ENCODE measurements at regions not wholly inside any gene's neighbourhood (a gene's known extent, or its start where the extent isn't known, plus 50 kb on each side); places are given as distances from the start of the nearest gene placed in this dataset.
A peak's percentile ranks its signal among the peaks of the same experiment; 100 is the strongest.

DNA sequence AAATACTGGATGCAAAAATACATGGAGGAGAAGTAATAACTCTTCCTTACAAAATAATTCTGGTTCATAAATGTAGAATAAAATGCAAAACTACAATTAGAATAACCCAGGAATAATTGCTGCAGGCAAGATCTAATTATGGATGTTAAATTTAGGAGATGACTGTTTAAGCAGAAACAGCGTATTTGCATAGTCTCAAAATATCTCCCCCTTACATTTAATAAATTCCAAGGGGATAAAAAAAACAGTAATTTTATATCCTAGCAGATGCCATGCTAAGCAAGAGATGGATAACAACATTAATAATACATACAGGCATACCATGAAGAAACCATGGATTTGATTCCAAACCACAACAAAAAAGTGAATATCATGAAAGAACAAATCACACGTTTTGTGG is 1253.1 kb upstream of the MIR17HG start:
- no peak for DNase-seq

DNA sequence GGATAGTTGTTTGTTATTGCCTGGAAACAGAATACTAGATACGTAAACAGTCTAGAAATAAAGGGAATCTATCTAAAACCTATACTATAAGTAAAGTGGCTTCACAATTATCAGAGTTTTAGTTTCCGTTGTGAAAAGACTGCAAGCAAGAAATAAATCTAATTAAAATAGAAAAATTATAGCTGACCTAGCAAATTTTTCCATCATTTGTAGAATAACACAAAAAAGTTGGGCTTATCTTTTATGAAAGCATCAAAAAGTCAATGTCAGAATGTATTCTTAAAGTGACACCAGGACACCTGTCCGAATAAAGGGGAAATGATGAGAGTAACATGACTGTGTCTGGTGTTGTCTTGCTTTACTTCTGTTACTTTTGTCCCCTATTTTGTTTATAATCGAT is 1248.9 kb upstream of the MIR17HG start:
- DNase-seq, result no peak

DNA sequence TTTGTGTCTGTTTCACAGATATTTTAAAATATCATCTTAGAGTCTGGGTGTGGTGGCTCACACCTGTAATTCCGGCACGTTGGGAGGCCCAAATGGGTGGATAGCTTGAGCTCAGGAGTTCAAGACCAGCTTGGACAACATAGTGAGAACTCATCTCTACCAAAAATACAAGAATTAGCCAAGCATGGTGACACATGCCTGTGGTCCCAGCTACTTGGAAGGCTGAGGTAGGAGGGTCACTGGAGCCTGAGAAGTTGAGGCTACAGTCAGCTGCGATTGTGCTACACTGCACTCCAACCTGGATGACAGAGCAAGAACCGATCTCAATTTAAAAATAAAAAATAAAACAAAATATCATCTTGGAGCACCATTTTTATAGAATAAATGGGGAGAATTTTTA is 1247.6 kb upstream of the MIR17HG start:
- no peak for DNase-seq

DNA sequence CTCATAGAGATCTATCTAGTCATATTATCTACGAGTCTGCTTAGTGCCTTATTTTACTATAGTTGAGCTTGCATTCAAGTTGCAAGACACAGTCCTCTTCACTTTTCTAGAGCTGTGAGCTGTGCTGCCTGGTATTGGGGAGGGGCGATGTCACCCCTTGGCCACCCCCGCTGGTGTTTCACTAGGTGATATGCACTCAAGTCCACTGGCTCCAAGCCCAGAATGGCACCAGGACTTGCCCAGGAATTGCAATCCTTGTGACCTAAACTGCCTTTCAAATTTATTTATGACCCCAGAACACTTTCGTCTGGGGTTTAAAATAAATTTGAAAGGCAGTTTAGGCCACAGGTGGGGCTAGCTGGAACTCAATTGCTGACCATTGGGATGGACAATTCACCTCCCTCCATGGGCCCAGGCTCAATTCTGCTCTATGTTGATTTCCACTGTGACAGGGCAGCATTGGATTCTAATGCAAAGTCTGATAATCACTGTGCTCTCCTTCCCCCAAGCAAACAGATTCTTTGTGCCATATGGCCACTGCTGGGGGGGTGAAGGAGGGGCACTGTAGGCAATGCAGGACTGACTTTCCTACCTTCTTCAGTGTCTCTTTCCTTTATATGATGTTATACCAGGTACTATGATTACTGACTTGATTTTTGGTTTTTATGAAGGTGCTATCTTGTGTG is 1244.2 kb upstream of the MIR17HG start:
- DNase-seq, result no peak

DNA sequence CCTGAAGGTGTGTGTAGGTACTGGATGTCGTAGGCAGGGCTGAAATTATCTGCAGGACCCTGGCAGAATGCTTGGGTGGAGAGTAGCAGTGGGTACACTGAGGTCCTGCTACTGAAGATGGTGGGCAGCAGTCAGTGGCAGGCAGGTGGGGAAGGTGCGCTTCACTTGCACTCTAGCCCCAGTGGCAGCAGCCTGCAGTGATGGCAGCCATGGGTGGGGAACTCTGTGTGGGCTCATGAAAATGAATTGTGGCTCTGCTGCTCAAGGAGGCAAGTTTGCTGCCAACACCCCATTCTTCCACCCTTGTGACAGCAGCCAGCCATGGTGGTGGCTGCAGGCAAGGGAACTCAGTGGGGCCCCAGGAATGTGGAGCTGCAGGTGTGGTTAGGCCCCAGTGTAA is 1242.7 kb upstream of the MIR17HG start:
- no peak for DNase-seq

DNA sequence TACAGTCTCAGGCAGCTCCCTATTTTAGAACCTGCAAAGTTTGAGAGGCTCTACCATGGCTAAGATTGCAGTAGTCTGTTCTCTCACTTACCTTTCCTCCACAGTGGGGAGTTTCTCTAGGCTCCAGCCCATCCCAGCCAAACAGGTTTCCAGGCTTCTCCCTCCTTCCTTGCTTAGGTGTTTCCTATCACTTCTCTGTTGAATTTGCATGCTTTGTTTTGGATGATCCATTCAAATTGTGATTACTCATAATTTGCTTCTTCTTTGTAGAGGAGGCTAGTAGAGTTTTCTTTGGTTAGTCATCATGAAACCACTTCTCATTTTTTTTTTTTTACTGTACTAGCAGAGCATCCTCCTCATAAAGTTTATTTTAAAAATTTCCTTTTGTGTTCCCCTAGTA is 1242.2 kb upstream of the MIR17HG start:
- no peak for DNase-seq

DNA sequence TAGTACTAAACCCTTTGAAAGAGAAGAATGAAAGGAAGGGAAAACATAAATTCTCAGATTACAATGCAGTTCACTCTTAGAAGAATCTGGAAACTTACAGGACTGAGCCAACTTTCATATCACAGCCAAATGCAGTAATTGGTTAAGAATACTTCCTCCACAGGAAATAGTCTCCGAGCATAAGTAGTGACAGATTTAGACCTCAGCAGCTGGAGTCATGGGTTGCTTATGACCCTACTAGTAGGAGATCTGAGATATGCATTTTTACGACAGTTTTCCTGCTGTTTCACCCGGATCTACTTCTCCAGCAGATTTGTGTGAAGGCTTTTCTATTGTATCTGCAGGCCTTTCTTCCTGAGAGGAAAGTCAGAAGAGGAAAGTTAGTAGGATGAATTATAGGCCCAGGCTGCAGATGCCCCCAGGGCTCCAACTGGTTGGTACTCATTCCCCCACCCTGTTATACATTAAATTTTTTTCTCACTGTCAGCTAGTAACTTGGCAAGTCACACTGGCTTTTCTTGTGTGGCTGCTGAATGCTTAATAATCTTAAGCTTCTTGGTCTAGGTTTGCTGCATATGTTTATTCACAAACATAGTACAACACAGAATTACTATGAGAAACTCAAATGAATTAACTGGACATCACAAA is 1241.5 kb upstream of the MIR17HG start:
- DNase-seq, result peak; percentile 16

DNA sequence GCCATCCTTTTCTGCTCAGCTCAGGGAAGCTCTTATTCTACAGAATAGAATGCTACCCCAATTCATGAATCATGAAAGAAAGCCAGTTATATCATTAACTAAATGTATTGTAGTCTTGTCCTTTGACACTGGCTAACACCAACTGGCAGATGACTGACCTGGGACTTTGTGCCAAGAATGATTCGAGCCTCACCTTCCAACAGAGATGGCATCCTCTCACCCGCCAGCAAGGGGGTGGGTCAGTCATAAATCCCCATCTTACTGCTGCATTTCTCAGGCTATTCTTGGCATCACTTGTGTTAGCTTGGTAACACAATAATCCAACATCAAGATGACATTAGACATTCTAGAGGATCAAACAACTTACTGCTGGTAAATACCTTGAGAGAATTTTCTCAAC is 1239.8 kb upstream of the MIR17HG start:
- peak; percentile 17 for DNase-seq

DNA sequence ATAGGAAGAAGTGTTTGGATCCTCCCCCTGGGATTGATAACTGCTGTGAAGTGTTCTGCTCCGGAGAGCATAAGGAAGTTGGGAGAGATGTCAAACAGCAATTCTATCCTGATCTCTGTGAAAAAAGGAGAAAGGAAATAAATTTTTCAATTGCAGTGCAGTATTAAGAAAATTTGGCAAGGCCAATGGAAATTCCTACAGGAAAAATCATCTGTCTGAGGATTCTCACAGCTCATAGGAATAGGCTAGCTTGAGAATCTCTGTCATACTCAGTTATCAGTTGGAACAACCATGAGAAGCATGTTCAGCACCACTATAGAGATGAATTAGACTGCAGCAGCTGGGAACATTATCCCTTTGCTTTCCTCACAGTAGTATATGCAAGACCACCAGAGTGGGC is 1238.9 kb upstream of the MIR17HG start:
- DNase-seq, result peak; percentile 74

DNA sequence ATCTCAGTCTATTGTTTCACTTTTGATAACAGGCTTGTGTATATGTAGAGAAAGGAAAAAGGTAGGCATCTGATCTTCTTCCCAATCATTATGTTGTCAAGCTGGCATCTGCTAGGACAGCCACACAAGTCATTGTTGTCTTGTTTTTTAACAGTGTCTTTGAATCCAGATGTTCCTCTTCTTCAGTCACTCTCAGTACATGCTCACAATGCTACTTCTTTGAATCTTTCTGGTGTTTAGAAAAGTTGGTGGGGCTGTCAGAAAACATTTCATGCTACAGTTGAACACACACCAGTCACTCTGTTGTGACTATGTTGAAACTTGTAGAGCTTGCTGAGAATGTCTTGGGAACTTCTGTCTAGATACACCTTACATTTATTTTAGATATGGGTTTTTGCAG is 1231.4 kb upstream of the MIR17HG start:
- no peak for DNase-seq

DNA sequence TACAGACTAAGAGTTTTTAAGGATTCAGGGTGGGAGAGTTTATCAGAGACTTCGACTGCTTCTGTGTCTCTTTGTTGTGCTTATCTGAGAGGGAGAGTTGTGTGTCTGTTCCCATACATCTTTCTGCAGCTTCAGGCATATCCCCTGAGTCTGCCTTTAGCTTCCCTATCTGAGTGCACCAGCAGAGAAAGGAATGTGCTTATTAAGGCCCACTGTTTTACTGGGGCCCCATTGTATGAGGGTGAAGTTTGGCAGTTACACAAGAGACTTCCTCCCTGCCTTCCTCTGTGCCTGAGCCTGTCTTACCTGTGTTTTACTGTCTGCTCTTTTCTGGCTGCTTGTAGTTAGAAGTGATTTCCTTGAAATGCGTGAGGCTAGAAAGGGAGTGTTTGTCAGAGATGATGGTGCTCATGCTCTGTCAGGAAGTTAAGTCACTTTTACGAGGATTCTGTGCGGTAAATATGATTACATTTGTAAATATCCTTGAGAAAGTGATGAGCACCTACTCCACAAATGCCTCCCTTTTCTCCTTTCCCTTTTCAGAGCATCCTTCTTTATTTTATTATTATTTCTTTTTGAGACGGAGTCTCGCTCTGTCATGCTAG is 1228.9 kb upstream of the MIR17HG start:
- no peak for DNase-seq

DNA sequence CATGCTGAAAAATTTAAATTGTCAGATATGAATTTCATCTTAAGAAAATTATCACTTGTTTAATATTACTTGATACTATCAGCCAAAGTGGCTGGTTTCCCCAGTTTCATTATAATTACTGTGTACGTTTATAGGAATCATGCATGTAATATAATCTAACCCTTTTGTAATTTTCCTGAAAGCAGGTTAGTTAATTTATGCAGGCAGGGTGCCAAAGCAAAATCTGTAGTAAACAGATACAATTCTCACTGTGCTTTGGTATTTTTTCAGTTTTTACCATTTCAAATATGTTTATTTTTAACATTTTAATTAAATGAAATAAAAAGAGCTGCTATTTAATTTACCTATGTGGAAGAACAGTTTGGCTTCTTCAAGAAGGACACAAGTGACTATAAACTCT is 1227.5 kb upstream of the MIR17HG start:
- DNase-seq, result no peak

DNA sequence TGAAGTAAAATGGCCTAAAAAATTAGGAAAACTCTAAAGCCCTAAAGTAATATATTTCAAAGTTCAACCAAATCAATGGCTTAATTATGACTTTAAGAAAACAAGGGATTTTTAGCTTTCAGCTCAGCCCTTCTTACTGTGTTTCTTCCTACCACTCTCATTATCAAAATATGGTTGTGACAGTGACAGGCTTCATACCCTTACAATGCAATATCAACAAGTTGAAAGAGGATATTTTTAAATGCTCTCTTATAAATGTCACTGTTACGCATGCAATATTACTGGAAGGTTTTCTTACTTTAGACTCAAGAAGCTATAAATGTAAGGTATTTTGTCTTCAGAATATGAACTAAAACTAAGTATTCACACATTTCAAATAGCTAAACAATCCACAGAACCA is 1225.7 kb upstream of the MIR17HG start:
- no peak for DNase-seq

DNA sequence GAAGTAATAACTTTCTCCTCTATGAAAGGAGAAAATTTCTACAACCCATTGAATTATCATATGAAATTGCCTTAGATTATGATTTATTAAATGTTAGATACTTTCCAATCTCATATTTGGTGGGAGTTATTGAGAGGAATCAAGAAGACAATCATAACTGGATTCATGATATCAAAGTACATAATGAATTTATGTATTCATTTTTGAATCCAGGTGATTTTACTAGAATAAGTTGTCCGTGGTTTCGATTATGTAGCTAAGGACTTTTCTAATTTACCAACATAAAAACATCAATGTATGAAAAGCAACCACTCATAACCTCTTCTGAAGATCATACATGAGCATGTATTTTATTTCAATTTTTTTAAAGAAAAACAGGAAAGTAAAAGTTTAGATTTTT is 1225.0 kb upstream of the MIR17HG start:
- DNase-seq, result no peak

DNA sequence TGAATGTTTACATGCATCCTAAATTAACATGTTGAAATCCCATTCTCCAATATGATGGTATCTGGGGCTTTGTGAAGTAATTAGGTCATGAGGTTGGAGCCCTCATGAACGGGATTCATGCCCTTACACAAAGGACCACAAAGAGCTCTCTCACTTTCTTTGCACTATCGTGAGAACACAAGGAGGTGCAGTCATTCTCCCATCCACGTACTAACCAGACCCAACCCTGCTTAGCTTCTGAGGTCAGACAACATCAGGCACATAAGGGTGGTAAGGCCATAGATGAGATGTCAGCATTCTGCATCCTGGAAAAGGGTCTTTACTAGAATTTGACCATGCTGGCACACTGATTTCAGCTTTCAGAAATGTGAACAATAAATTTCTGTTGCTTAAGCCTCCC is 1211.9 kb upstream of the MIR17HG start:
- no peak for DNase-seq

DNA sequence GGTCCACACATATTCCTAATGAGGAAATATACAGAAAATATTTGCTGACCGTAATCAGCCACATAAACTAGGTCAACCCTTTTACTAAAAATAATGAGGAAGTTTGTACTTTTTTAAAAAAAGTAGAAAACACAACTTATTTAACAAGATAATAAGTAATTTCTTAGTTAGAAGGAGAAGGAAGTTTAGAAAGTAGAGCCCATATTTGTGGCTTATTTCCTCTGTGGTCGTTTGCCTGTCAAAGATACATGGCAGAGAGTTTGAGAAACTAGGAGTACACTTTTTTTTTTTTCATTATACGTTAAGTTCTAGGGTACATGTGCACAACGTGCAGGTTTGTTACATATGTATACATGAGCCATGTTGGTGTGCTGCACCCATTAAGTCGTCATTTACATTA is 1205.2 kb upstream of the MIR17HG start:
- DNase-seq, result no peak

DNA sequence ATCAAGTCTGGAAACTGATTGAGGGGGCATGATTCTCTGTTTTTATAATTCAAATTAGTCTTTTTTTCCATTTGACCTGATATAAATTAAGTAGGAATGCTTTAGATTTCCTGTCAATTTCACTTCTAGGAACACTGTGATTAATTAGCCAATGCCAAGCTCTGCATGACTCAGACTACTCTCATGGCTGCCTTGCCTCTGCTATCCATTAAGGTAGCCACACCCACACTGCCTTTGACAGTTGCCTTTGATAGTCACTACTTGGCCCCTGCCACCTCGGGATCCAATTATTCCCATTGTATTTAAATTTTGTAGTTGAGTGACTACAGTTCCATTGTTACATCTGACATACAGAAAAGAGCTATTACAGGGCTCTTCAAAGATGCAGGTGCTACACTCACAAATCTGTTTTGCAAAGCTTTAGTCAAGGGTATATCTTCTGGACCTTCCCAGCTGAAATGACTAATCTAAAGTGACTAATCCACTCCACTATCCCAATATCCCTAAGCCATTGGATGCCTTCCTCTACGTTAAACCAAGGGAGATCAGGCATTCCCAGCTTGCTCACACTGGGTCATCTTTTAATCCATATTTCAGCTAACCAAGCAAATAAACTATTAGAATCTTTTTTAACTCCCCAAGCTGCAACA is 1193.1 kb upstream of the MIR17HG start:
- DNase-seq, result no peak

DNA sequence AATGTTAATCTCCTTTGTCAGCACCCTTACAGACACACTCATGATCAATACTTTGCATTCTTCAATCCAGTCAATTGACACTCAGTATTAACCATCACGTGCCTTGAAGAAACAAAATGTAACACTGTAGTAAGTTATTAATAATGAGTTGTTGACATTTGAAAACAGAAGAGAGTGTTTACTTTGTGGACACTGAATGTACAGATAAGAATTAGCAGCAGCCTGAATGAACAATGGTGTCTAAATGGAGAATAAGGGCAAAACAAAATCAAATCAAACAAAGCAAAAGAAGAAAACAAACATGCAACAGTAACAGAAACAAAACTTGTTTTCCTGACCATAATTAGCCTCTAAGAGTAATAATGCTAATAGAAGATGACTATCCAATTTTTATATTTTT is 1191.1 kb upstream of the MIR17HG start:
- DNase-seq, result no peak

DNA sequence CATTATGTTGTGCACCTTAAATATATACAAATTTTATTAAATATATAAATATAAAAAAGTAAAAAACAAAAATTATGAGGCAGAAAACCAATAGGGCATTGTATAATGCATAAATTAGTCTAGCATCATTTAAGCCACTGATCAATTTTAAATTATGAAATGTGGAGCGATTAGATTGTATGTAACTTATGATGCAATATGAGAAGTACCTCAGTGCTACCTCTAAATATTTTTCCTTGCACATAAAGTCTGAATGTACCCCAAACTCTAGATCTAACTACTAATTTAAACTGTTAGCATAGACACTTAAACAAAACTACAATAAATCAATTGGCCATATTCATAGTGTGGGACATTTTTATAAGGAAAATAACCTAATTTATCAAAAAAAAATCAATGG is 1178.5 kb upstream of the MIR17HG start:
- no peak for DNase-seq

DNA sequence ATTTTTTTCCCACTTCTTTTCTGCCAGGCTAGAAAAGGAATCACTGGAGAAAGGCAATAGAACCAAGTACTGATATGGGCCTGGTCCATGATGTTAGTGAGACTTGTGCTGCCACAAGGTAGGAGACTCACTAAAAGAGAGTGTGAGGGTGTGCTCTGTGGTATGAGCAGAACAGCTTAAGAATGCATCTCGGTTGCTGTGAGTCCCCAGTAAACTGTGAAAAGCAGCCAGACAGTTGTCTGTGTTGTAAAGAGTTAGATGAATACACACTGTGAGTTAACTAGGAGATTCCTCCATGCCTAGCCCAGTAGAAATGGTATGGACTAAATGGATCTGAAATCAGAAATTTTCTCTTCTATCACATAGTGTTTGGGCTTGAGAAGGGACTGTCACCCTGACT is 1177.3 kb upstream of the MIR17HG start:
- no peak for DNase-seq

DNA sequence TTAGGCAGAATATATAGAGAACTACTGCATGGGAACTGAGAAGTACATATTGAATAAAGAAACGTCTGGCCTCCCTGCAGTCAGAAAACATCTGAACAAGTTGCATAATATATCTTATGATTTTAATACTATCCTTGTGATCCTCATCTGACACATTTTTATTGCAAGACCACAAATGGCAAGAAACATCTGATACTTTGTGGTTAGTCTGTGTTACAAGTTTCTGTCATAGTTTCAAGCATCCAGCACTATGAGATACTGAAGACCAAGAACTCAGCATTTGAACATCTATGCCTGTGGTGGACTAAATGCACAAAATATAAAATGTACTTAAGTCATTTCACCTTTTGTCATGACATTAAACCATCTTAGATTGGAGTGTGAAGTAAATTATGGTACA is 1175.8 kb upstream of the MIR17HG start:
- no peak for DNase-seq

DNA sequence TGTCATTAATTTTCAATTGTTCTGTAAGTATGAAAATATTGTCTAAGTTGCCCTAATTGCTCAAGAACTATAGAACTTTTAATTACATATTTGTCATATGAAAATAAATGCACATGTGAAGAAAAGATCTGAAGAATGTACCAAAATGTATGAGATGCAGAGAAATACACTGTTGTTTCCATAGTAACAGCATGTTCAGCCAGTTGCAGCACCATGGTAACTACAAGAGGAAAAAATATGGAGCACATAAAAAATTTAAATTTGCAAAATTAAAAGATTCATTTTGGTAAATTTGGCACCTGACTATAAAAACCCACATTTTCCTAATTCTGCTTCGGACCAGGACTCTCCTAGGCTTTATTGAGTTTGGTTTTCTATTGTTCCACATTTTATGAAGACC is 1170.0 kb upstream of the MIR17HG start:
- peak; percentile 1 for DNase-seq

DNA sequence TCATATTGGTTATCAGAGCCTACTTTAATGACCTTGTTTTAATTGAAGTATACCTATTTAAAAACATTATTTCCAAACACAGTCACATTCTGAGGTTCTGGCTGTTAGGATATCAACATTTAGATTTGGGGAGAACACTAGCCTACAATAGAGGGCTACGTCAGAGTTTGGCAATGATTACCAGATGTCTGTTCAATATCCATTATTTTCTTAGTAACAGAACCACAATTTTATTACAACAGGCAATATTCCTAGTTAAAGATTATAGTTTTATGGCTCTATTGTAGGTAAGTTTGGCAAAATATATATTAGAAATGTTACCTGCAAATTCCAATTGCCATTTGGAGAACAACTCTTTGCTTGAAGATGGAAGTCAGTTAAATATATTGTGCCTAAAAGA is 1163.1 kb upstream of the MIR17HG start:
- DNase-seq, result no peak

DNA sequence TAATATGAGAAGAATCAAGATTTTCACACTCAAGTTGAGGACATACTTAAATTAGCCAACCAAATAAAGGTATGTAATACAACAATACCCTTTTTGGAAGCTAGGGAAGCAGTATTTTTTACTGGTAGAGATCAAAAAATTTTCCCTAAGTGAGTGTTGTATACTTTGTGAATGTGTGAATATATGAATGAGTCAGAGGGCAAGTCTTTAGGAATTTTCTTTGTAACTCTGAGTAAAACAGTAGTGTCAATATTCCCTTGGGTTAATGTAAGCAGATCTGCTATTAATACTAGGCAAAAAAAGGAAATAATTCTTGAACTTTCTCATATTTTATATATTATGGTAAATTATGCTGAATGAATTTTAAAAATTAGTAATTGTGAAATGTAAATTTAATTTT is 1161.8 kb upstream of the MIR17HG start:
- DNase-seq, result no peak

Measured in tongue (tissue), 1 donor.